Inflammatory macrophage (primary cell): ENCODE measurements at regions not wholly inside any gene's neighbourhood (a gene's known extent, or its start where the extent isn't known, plus 50 kb on each side); places are given as distances from the start of the nearest gene placed in this dataset.
"Not testable (repeated sequence)": the region's sequence is repeated elsewhere in the genome, so short reads cannot be mapped to it uniquely, and the experiment has no call there.

Source experiments
- DNase-seq, 2 donors: peaks; one replicate each; pipeline ENCODE4 v3.0.0-alpha.2; 2020 to 2022

GRCh38 chr3:164748626-164749025 is 329.7 kb downstream of the SI start:
- no peak for DNase-seq

GRCh38 chr3:164741869-164742268 is 336.4 kb downstream of the SI start:
- DNase-seq: no peak

GRCh38 chr3:164737174-164737573 is 341.1 kb downstream of the SI start:
- no peak for DNase-seq

- no peak for DNase-seq
Observed at GRCh38 chr3:164732166-164732565, 346.1 kb downstream of the SI start.

GRCh38 chr3:164730815-164731360 is 347.4 kb downstream of the SI start:
- no peak for DNase-seq

GRCh38 chr3:164723396-164723795 is 354.9 kb downstream of the SI start:
- no peak for DNase-seq

GRCh38 chr3:164702808-164703207 is 375.5 kb downstream of the SI start:
- DNase-seq: not testable (repeated sequence)

- DNase-seq: no peak
Observed at GRCh38 chr3:164687902-164688301, 390.4 kb downstream of the SI start.

- no peak for DNase-seq
Observed at GRCh38 chr3:164687211-164687610, 391.1 kb downstream of the SI start.

- DNase-seq: no peak
Observed at GRCh38 chr3:164683489-164683888, 394.8 kb downstream of the SI start.

- no peak for DNase-seq
Observed at GRCh38 chr3:164679245-164679644, 399.1 kb downstream of the SI start.

GRCh38 chr3:164677317-164677716 is 401.0 kb downstream of the SI start:
- DNase-seq: no peak

- DNase-seq: no peak
Observed at GRCh38 chr3:164673738-164674137, 404.6 kb downstream of the SI start.

- no peak for DNase-seq
Observed at GRCh38 chr3:164658125-164658524, 420.2 kb downstream of the SI start.

- no peak for DNase-seq
Observed at GRCh38 chr3:164657631-164658030, 420.7 kb downstream of the SI start.

GRCh38 chr3:164655462-164655861 is 422.8 kb downstream of the SI start:
- no peak for DNase-seq

GRCh38 chr3:164641071-164641470 is 437.2 kb downstream of the SI start:
- no peak for DNase-seq

GRCh38 chr3:164640591-164640990 is 437.7 kb downstream of the SI start:
- DNase-seq: no peak

GRCh38 chr3:164620956-164621355 is 457.3 kb downstream of the SI start:
- no peak for DNase-seq

- DNase-seq: no peak
Observed at GRCh38 chr3:164620423-164620822, 457.9 kb downstream of the SI start.

GRCh38 chr3:164612751-164613150 is 465.5 kb downstream of the SI start:
- no peak for DNase-seq

- DNase-seq: no peak
Observed at GRCh38 chr3:164608554-164609276, 469.6 kb downstream of the SI start.

GRCh38 chr3:164604687-164605086 is 473.6 kb downstream of the SI start:
- no peak for DNase-seq

- DNase-seq: no peak
Observed at GRCh38 chr3:164577667-164578210, 500.6 kb downstream of the SI start.

- DNase-seq: no peak
Observed at GRCh38 chr3:164572436-164572835, 505.9 kb downstream of the SI start.
